ENCODE measurements at regions not wholly inside any gene's neighbourhood (a gene's known extent, or its start where the extent isn't known, plus 50 kb on each side); places are given as distances from the start of the nearest gene placed in this dataset.

DNA sequence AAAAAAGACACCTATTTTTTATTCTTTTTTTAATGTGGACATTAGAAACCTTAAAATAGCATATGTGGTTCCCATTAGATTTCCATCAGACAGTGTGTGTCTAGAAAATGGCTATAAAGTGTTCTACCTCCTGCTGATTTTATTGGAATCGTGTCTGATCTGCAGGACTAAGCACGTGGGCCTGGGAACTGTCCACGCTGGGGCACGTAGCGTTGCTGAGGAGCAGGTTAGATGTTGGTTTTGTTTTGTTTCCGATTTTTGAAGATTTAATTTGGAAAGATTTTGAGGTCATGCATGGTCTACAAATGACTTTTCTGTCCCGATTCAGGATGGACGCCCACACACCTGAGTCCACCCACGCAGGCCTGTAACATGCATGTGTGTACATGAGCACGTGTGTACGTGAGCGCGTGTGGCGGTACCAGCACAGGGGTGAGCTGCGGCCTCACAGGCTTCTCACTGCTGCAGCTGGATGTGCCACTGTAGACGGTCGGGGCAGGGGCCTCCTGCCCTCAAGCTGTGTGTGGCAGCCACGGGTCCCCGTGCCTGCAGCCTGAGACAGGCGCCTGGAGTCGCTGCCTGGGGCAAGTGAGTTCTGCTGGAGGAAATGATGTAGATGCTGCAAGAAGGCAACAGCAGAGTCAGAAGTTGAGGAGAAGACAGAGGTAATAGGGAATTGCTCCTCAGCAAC, 99.7 kb upstream of the CTDP1 start:
- intact Hi-C loops (cut with DNase I): no loop called here
- ATAC-seq: no peak
- peak; percentile 43 for DNase-seq (ENCODE audit: low spot score)

DNA sequence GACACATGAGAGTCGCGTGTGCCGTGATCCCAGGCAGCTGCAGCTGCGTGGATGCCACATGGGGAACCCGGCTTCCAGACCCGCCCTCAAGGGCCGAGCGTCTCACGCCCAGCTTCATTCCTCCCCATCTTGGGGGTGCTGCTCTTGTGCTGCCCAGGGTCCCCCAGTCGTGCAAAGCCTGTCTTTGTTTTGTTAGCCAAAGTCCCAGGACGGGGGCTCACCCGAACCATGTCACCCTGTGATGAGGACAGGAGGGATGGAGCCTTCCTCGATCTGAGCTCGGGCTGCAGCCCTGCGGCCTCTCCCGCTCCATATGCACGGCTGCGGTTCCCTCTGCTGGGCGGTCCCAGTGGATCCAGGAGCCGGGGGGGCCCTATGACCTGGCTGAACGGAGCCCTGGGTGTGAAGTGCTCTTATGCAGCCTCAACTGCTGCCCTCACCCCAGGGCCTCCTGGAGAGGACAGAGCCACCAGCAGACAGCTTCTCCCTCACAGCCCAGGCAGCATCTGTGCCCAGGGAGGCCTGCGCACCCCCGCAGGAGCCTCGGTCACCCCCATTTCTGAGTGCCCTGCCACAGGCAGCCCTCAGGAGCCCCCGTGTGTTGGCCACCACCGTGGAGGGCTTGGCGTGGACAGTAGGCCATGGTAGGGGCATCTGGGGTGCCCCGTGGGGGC, 99.0 kb upstream of the CTDP1 start:
- ATAC-seq (no peak), DNase-seq (ENCODE audit: low spot score) (peak; percentile 51)
- intact Hi-C loops (cut with DNase I): no loop called here

DNA sequence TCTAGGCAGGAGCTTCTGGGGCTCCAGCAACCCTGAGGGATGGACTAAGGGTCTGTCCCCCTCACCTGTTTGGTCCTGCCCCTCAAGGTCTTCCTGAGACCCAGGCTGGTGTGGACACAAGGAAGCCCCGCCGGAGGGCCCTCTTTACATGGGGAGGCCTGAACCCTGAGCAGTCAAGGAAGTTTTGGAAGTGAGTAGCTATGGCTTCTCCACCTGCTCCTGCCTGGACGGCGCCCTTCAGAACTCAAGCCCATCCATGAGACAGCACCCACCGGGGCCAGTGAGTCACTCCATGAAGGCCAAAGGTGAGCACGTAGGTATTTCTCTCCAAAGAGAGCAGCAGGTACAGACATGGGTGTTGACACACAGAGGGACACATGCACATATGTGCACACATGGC, 98.2 kb upstream of the CTDP1 start:
- ATAC-seq: no peak
- intact Hi-C loops (cut with DNase I): no loop called here
- peak; percentile 28 for DNase-seq (ENCODE audit: low spot score)

DNA sequence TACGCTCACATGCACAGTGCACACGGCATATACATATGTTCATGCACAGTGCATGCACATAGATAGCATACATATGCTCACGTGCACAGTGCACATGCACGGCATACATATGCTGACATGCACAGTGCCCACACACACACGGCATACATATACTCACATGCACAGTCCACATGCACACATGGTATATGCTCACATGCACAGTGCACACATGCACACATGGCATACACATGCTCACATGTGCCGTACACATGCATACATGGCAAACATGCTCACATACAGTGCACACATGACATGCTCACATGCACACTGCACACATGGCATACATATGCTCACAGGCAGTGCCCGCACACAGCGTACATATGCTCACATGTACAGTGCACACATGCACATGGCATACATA, 97.7 kb upstream of the CTDP1 start:
- DNase-seq (ENCODE audit: low spot score) (no peak), ATAC-seq (no peak)

DNA sequence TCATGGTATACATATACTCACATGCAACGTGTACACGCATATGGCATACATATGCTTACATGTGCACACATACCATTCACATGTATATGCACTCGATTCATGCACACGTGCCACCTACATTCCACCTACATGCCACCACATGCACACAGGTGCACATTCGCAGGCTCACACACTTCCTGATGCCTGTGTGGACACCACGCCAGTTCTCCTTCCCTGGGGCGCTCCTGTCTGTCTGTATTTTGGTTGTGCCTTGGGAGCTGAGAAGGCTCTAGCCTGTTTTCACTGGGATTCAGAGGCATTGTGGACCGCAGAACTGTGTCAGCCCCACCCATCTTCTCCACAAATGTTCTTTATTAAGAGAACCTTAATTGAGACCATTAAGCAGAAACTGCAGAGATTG, 96.6 kb upstream of the CTDP1 start:
- intact Hi-C loops (cut with DNase I): no loop called here
- ATAC-seq (no peak), DNase-seq (ENCODE audit: low spot score) (peak; percentile 25)

More for the DNA sequence above, 97.7 kb upstream of the CTDP1 start:
- intact Hi-C loops (cut with DNase I): no loop called here

DNA sequence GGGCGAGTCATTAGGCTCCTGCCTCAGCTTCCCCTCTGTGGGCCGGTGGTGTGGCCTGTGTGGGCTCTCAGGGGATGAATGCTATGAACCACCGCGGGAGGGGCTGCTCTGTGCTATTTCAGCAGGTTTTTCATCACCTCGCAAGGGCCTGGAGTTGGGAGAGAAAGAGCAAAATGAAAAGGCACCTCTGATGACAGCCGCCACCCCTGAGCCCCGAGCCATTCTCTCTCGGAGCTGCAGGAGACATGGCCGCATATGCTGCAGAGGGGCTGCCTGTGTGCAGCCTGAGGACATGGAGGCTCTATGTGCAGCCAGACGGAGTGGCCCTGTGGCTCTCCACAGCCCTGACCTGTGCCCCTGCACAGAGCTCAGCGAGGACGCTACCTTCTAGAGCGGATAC, 96.2 kb upstream of the CTDP1 start:
- ATAC-seq (no peak), DNase-seq (ENCODE audit: low spot score) (peak; percentile 36)
- intact Hi-C loops (cut with DNase I): no loop called here

DNA sequence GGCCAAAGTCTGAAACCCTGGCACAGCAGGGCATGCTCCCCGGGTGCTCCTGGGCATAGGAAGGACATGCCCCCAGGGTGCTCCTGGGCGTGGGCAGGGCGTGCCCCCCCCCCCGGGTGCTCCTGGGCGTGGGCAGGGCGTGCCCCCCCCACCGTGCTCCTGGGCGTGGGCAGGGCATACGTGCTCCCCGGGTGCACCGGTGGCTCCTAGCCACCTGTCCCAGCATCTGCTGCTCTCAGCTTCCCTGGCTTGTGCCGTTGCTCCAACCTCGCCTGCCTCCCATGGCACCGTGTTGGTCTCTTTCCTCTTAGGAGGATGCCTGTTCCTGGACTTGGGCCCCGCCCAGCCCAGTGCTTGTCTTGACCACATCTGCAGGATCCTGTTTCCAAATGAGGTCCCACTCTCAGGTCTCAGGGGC, 95.6 kb upstream of the CTDP1 start:
- peak; percentile 38 for DNase-seq (ENCODE audit: low spot score)
- intact Hi-C loops (cut with DNase I): no loop called here
- no peak for ATAC-seq

DNA sequence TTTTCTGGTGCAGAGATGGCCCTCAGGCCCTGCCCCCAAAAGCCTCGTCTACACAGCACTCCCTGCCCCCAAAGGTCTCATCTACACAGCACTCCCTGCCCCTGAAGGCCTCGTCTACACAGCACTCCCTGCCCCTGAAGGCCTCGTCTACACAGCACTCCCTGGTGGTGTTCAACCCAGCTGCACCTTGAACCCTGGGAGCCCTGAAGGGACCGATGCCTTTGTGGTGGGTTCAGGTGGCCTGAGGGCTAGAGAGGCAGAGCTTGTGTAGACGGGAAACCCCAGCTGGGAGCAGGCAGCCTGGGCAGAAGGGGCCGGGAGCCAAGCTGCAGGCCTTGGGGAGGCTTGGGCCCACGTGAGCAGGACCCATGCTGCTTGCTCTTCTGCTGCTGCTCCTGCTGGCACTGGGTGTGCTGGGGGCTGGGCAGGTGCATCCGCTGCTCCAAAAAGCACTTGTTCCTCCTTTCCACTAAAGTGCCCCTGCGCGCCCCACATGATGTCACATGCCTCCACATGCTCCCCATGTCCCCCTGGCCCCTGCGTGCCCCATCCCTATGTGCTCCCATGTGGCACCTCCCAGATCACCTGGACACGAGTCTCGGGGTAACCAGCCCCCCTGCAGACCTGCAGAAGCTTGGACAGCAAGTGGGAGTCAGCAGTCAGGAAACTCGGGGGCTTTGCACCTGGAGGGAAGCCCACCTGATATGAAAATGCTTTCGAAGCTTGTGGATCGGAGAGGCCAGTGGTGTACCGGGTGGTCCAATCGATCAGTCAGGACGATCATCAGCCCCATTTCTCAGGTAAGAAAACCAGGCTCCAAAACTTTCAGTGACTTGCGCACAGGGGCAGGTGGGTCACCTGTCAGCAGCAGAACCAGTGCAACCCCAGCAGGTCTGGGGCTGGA, 94.9 kb upstream of the CTDP1 start:
- DNase-seq (ENCODE audit: low spot score) (peak; percentile 52), ATAC-seq (no peak)
- intact Hi-C loops (cut with DNase I): no loop called here

DNA sequence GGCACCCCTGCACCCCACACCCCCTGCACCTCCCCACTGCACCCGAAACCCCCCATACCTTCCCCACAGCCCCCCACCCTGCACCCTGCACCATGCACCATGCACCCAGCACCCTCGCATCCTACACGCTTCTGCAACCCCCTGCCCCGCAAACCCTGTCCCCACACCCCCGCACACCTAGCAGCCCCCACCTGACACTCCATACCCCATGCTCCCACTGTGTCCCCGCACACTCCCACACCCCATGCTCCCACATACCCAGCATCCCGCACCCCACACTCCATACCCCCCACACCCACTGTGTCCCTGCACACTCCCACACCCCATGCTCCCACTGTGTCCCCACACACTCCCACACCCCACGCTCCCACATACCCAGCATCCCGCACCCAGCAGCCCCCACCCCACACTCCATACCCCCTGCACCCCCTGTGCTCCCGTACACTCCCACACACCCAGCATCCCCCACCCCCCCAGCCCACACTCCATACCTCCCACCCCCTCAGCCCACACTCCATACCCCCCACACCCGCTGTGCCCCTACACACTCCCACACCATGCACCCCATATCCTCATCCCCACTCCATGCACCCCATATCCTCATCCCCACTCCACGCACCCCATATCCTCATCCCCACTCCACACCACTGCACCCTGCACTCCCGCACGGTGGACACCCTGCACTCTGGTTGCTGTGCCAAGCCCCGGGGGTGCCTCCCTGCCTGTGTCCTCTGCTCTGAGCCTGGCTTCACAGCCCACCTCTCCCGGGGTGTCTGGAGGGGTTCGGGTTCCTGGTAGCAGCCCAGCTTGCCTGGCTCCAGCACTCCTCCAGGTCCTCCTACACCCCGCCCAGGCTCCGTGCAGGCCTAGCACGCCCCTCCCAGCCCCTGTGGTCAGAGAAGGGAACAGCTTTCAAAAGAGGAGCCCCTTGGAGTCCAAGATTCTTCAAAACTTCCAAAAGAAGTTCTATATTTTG, 93.9 kb upstream of the CTDP1 start:
- DNase-seq (ENCODE audit: low spot score) (peak; percentile 50), ATAC-seq (no peak)
- intact Hi-C loops (cut with DNase I): no loop called here

DNA sequence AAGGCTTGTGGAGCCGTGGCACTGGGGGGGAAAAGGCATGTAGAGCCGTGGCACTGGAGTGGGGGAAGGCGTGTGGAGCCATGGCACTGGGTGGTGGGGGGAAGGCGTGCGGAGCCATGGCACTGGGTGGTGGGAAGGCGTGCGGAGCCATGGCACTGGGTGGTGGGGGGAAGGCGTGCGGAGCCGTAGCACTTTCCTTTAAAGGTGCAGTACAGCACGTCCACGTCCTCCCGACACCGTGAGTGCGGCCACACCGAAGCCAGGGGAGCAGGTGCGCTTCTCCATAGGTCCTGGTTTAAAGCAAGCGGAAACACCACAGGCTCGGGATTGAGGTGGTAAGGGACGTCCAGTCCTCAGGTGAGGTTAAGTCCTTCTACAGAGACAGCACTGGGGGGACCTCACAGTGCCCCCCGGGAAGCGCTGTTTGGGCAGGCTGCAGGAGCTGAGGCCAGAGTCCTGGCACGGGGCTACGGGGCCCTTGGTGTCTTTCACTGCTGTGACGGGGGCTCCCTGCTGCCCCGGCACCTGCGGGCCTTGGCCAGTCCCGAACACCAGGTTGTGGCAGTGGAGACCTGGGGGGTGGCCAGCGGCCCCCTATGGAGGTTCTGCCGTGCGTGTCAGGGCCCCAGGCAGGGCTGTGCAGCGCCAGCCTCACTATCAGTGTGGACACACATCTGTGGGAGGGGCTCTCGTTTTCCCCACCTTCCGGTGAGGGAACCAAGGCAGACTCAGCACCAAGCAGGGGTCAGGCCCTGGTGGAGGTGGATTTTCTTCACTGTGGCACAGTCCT, 93.0 kb upstream of the CTDP1 start:
- ATAC-seq (no peak), DNase-seq (ENCODE audit: low spot score) (peak; percentile 53)
- intact Hi-C loops (cut with DNase I): no loop called here

DNA sequence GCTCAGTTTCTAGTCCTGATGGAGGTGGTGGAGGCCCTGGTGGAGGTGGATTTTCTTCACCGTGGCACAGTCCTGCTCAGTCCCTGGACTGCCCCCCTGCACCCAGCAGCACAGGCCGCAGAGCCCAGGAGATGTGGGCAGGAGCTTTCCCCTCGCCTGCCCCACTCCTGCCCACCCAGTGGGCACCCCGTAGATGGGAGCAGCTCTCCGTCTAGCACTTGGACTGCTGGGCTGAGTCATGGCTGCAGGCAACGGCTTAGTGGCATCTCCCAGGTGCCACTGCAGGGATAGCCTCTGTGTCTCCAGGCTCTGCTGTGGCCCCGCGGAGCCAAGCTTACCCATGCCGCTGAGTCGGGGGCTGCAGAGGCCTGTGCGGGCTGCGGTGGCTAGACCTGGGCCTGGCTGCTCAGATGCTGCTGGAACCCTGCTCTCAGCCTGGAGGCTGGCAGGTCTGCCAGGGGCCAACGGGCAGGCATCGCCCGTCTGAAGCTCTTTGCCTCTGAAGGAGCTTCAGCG, 92.3 kb upstream of the CTDP1 start:
- no peak for ATAC-seq
- intact Hi-C loops (cut with DNase I): no loop called here
- peak; percentile 54 for DNase-seq (ENCODE audit: low spot score)

DNA sequence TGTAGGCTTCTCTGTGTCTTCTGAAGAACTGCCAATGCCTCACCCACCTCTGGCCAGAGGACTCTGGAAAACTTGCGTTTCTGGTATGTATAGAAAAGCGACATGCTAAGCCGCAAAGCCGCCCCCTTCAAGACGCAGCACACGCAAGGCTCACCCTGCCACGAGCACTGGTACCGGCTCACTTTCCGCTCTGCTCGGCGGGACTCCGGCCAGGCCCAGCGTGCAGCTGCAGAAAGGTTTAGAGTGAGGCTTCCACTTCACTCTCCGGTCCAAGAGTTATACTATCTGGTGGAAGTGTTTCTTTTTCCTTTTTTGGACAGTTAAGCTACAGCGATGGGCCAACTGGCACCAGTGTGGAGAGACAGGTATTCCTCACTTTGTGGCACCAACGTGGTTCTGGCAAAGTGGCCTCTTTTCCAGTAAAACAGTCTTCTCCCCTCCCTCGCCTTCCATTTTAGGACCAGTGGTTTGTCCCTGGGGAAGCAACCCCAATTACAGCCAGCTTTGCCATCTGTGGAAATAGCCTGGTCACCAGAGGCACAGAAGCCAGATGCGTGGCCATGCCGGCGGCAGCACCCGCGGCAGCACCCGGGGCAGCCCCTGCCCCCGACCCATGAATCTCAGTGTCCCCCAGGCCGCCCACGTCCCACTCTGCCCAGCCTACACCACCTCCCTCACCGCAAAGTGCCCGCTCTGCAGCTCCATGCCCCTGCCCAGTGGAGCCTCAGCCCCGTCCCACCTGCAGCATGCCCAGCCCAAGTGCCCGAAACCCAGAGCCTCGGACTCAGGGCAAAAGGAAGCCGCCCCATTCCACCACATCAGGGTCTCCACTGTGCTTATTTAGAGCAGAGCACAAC, 91.6 kb upstream of the CTDP1 start:
- intact Hi-C loops (cut with DNase I): no loop called here
- peak; percentile 7 for ATAC-seq

DNA sequence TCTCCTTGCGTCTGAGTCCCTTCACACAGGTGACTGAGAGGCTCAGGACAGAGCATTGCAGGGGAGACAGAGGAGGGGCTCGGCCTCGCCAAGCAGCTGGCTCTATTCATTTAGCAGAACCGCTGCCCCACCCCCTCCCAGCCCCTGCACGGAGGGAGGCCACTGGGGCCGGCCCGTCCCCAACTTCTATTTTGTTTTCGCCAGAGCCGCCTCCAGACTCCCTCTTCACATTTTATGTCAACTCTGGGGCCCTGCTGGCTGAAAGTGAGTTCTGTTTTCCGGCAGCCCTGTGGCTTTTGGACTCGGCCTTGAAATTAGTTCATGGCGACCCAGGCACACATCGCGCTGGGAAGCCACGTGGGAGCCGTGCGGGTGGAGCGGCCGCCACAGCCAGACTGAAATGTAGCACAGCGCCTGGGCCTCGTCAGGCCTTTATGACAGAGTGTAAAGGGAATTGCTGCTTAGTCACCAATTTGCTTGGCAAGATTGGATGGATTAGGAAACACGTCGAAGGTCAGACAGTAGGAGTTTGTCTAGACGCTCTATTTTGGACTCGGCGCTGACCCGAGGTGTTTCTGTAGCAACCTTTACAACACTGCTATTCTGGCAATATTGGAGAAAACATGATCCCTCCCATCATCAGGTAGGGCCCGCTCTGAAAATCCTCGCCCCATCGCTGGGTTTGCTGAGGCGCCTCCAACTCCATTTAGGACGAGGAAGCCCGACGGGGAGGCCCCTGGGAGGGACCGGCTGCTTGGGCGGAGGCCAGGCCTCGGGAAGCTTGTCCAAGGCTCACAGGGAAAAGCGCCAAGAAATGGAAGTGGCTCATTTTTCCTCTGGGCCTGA, 90.7 kb upstream of the CTDP1 start:
- ATAC-seq (peak; percentile 95), DNase-seq (ENCODE audit: low spot score) (peak; percentile 89)
- intact Hi-C loops (cut with DNase I): no loop called here

More for the DNA sequence above, 91.6 kb upstream of the CTDP1 start:
- DNase-seq (ENCODE audit: low spot score): peak; percentile 55

DNA sequence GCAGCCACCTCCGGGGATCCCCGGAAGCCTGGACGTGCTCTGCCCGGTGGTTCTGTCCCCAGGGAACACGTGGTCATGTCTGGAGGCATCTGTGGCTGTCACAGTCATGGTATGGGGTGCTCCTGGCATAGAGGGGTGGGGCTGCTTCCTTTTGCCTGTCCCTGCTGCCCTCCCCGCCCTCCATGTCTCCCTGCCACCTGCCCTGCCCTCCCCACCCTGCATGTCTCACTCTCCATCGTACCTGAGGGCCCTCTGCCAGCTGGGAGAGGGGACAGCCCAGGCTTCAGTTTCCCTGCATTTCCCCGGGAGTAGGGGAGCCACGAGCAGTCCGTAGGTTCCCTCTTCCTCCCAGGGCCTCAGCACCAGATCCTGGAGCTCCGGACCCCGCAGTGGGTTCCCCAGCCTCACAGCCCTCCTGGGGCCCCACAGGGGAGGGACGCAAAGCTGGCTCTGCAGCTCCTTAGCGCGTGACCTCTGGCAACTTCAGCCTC, 90.0 kb upstream of the CTDP1 start:
- DNase-seq (ENCODE audit: low spot score) (no peak), ATAC-seq (no peak)
- intact Hi-C loops (cut with DNase I): no loop called here

DNA sequence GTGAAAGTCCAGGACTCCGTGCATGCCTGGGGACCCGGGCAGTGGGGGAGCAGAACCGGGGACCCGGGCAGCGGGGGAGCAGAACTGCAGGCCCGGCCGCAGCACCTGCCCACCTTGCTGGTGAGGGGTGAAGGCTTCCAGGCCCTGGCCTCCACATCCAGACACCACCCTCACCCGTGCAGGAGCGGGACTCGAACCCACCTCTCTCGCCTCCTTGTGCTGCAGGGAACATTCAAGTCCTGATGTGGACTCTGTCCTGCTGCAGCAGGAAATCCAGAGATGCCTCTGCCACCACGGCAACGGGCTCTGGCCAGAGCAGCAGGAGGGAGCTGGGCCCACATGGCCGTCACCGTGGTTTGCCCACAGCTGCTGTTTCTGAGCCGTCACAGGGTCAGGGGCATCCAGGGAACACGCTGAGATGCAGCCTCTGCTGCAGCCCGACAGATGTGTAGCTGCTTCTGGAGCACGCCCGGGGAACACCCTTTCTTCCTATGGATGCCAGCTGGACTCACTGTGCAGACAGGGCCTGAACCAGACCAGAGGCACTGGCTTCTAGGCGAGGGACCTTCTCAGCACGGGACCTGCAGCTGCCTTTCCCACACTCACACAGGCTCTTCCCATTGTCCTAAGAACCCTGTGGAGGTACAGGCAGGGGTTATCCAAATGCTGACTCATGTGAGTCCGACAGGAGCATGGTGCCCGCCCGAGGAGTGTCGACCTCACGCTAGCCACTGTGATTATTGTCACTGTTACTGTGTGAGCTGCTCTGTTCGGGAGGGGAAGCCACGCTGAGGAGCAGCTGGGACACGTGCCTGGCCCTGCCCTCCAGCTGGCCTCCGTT, 89.2 kb upstream of the CTDP1 start:
- DNase-seq (ENCODE audit: low spot score) (peak; percentile 53), ATAC-seq (no peak)
- intact Hi-C loops (cut with DNase I): no loop called here
